Right lobe of liver (tissue), 6 donors: ENCODE measurements at regions not wholly inside any gene's neighbourhood (a gene's known extent, or its start where the extent isn't known, plus 50 kb on each side); places are given as distances from the start of the nearest gene placed in this dataset.

ENCODE experiments used
- ATAC-seq, 4 donors: fragments of 200-7000 bp; cut with Tn5 transposase; one replicate each; pipeline ENCODE4 v1.9.1; 2020; ENCODE audit warnings: mild to moderate bottlenecking in 4 of 4, moderate library complexity in 4 of 4
- DNase-seq, 3 donors: peaks; one replicate each; pipeline ENCODE4 v3.0.0-alpha.2; 2020
- H3K27ac ChIP-seq, 3 donors: fragments of 200-600 bp; one replicate each; pipeline ENCODE4 v1.8.0; 2022
- H3K27me3 ChIP-seq, 2 donors: fragments of 200-600 bp; one replicate each; pipeline ENCODE4 v1.8.0; 2022
- H3K36me3 ChIP-seq, 4 donors: fragments of 200-600 bp; sonication (generic) in 1 of 4; one replicate each; pipeline versions ENCODE4 v1.5.1 to v1.8.0; 2017 to 2022; ENCODE audit warnings: control low read depth in 1 of 4
- H3K4me1 ChIP-seq, 4 donors: fragments of 200-600 bp; sonication (generic) in 1 of 4; one replicate each; pipeline versions ENCODE4 v1.5.1 to v1.8.0; 2017 to 2022; ENCODE audit warnings: control low read depth in 1 of 4
- H3K4me3 ChIP-seq, 3 donors: fragments of 200-600 bp; one replicate each; pipeline ENCODE4 v1.8.0; 2022
- H3K9me3 ChIP-seq, 4 donors: fragments of 200-600 bp; sonication (generic) in 1 of 4; one replicate each; pipeline versions ENCODE4 v1.5.1 to v1.8.0; 2017 to 2022; ENCODE audit warnings: control low read depth in 1 of 4
- POLR2A ChIP-seq: fragments of 450-650 bp; IDR thresholded peaks from one replicate; pipeline ENCODE4 v1.6.1; 2017; ENCODE audit warnings: antibody characterized with exemption, mild to moderate bottlenecking
- WGBS: methylation state at CpG from one replicate; pipeline ENCODE4 v1.1.6; 2018; ENCODE audit warnings: low coverage, low lambda C conversion rate; ENCODE audit not compliant: insufficient coverage; ENCODE audit errors: missing lambda C conversion rate; 5-methylcytosine and 5-hydroxymethylcytosine counted together
- intact Hi-C, 2 donors: fragments of 100-400 bp; cut with DNase I; formaldehyde crosslinking; loops; one replicate each; pipeline versions ENCODE4 v1.11.2 to v1.14.1; 2022
- TF ChIP-seq, protein P1 (sequence below), 4 donors: fragments of 200-600 bp in 3 of 4; fragments of 450-650 bp in 1 of 4; IDR thresholded peaks; one replicate each; pipeline versions ENCODE4 v1.5.1 to v1.8.0; 2016 to 2022; ENCODE audit warnings: antibody characterized with exemption in 4 of 4, mild to moderate bottlenecking in 2 of 4
- donor health status: DM: no; HTN: yes; CAD: no.
- donor health status: DM: no; HTN: no; CAD: no.
- donor health status: DM: no; HTN: no; CAD: no.
- donor health status: DM: no; HTN: yes; CAD: no.
- donor health status: DM: no; HTN: yes; CAD: no.

DNA sequence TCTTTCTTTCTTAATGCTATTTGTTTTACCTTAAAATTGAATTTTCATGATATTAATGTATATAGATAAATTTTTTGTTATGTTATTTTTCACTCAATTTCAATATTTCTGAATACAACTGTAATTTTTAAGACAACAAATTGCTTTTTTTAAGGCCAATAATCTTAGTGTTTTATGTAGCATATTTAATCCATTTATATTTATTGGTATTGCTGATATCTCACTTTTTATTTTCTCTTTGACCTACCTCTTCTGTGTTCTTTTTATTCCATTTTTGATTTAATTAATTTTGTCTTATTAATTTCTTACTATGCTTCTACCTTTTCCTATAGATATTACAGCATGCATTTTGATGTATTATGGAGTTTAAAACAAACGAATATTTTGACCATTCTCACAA is 460.1 kb upstream of the AGA start:
- Histone ChIP-seq H3K36me3 (no peaks in the 10 kb centered on the region), H3K4me3 (no peak overlapping the region), H3K27ac (no peak overlapping the region), H3K27me3 (no peaks in the 10 kb centered on the region), H3K9me3 (peaks cover 0 to 3% (median 0%) of the 10 kb centered on the region in 4 donors), H3K4me1 (no peaks in the 10 kb centered on the region)
- DNase-seq (no peak), ATAC-seq (no peak)
- intact Hi-C loops = no loop called here
- no peak for TF ChIP-seq POLR2A
- TF ChIP-seq, protein P1, sequence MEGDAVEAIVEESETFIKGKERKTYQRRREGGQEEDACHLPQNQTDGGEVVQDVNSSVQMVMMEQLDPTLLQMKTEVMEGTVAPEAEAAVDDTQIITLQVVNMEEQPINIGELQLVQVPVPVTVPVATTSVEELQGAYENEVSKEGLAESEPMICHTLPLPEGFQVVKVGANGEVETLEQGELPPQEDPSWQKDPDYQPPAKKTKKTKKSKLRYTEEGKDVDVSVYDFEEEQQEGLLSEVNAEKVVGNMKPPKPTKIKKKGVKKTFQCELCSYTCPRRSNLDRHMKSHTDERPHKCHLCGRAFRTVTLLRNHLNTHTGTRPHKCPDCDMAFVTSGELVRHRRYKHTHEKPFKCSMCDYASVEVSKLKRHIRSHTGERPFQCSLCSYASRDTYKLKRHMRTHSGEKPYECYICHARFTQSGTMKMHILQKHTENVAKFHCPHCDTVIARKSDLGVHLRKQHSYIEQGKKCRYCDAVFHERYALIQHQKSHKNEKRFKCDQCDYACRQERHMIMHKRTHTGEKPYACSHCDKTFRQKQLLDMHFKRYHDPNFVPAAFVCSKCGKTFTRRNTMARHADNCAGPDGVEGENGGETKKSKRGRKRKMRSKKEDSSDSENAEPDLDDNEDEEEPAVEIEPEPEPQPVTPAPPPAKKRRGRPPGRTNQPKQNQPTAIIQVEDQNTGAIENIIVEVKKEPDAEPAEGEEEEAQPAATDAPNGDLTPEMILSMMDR (IDR thresholded peaks at IDR 0.05) = no peak
- WGBS = 50% methylated on average over 1 of the region's 1 CpG

DNA sequence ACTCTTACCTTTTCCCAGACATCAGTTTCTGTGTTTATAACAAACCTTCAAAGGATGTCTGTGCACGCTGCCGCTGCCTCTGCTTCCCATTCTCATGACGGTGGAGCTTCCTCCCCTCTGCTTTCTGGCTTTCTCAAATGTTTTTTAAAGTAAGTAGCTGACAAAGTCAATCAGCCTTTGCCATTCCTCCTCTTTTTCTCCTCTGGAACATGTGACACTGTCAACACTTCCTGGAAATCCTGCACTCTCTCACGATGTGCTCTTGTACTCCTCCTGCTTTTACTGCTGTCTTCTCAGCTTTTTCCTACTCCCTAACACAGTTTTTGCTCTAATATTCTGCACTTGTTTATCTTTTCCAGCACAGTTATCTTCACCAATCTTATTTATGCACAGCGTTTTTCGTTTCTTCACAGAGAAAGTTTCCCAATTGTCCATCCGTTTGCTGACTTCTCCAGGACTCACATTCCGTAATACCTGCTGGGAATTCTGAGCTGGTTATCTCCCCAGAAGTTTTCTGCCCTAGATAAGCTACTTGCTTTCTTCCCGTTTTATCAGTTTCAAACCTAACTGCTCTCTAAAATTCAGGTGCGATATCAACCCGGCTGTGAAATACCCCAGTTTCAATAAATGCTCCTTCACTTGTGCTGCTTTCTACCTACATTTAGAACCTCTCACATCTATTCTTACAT is 465.6 kb upstream of the AGA start:
- H3K27me3 ChIP-seq = no peaks in the 10 kb centered on the region
- no peaks in the 10 kb centered on the region for H3K4me1 ChIP-seq
- no peaks in the 10 kb centered on the region for H3K36me3 ChIP-seq
- DNase-seq (no peak), ATAC-seq (peak in 3 of 4 donors; percentile 22 to 37 (median 35))
- TF ChIP-seq POLR2A = no peak
- H3K4me3 ChIP-seq = no peak overlapping the region
- intact Hi-C loops = no loop called here
- H3K27ac ChIP-seq = no peak overlapping the region
- no peaks in the 10 kb centered on the region for H3K9me3 ChIP-seq
- 17% methylated on average over 11 of the region's 11 CpGs for WGBS

DNA sequence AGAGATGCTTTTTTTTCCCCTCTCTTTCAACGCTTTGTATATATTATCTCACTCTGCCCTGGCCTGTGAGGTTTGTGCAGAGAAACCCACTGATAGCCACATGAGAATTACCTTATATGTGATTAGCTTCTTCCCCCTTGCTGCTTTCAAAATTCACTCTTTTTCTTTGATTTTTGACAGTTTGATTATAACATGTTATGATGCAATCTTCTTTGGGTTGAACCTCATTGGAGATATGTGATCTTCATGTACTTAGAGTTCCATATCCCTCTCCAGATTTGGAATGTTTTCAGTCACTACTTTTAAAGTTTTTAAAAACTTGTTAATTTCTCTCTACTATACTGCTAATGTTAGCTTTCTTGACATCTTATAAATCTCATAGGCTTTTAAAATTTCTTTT is 479.5 kb upstream of the AGA start:
- intact Hi-C loops = no loop called here
- Histone ChIP-seq H3K4me1 (no peaks in the 10 kb centered on the region), H3K36me3 (no peaks in the 10 kb centered on the region), H3K27me3 (no peaks in the 10 kb centered on the region), H3K4me3 (no peak overlapping the region), H3K9me3 (no peaks in the 10 kb centered on the region), H3K27ac (no peak overlapping the region)
- no peak for DNase-seq
- no peak for TF ChIP-seq POLR2A
- TF ChIP-seq, protein P1 (IDR thresholded peaks at IDR 0.05) = no peak
- 29% methylated on average over 1 of the region's 1 CpG for WGBS
- ATAC-seq = no peak

DNA sequence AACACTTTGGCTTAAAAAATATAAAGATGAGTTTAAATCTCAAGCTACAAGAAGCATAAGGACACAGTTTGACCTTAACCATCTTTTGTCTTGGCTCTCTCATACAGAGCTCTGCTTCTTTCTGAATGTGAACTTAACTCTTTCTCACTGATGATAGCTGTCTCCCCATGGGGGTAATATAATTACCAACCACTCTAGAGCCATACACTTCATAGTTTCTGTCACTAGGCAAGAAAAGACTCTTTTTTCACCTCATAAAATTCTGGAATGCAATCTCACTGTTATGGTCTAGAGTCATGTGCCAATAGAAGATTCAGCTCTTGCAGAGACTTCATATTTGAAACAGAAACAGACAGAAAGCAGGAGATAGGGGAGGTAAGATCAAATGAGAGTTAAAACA is 481.7 kb upstream of the AGA start:
- intact Hi-C loops = no loop called here

DNA sequence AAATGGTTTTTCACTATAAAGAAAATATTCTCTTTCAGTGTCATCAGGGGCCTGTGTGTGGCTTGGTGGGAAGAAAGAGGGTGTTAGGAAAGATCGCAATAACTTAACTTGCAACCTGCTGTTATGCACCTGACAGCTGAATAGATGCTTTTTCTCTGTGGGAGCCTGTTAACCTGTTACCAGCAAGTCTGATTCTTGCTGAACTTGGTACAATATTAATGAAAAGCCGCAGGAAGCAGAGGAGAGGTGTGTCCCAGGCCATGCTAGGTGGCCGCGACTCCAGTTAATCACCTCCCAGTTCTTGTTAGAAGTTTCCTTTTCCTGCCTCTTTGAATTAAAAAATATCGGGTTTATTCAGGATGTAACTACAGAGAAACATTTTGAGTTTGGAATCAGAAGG is 494.8 kb upstream of the AGA start:
- TF ChIP-seq POLR2A = no peak
- TF ChIP-seq, protein P1 (IDR thresholded peaks at IDR 0.05) = no peak
- Histone ChIP-seq H3K36me3 (no peaks in the 10 kb centered on the region), H3K27me3 (no peaks in the 10 kb centered on the region), H3K27ac (no peak overlapping the region), H3K4me3 (no peak overlapping the region), H3K9me3 (no peaks in the 10 kb centered on the region), H3K4me1 (no peaks in the 10 kb centered on the region)
- ATAC-seq = no peak
- WGBS = 62% methylated on average over 5 of the region's 5 CpGs
- intact Hi-C loops = no loop called here
- DNase-seq = no peak

More for the DNA sequence above, 481.7 kb upstream of the AGA start:
- no peaks in the 10 kb centered on the region for H3K4me1 ChIP-seq
- ATAC-seq (no peak), DNase-seq (no peak)
- H3K27ac ChIP-seq = no peak overlapping the region
- TF ChIP-seq POLR2A = no peak
- TF ChIP-seq, protein P1 (IDR thresholded peaks at IDR 0.05) = no peak
- no peak overlapping the region for H3K4me3 ChIP-seq
- H3K9me3 ChIP-seq = no peaks in the 10 kb centered on the region
- H3K36me3 ChIP-seq = no peaks in the 10 kb centered on the region
- no peaks in the 10 kb centered on the region for H3K27me3 ChIP-seq
